Kidney (tissue), 13 donors: ENCODE measurements at regions not wholly inside any gene's neighbourhood (a gene's known extent, or its start where the extent isn't known, plus 50 kb on each side); places are given as distances from the start of the nearest gene placed in this dataset.

Experiments
- DNase-seq, 5 donors: peaks; one replicate each; pipeline ENCODE4 v3.0.0-alpha.2; 2013 to 2020
- FAIRE-seq: peaks from 2 replicates; lab custom pipeline; 2012; peaks lifted over from hg19 to GRCh38; lab: Jason Lieb, UNC
- H3K27ac ChIP-seq, 2 donors: one replicate each; pipeline ENCODE4 v1.7.0; 2013; ENCODE audit warnings: low read depth in 2 of 2, low read length in 2 of 2, inconsistent platforms in 1 of 2
- H3K27me3 ChIP-seq: one replicate; pipeline ENCODE4 v1.7.1; 2013; ENCODE audit warnings: low read length, inconsistent platforms; ENCODE audit not compliant: control insufficient read depth, insufficient read depth
- H3K36me3 ChIP-seq, 3 donors: one replicate each; pipeline versions ENCODE4 v1.7.0 to v1.7.1; 2013; ENCODE audit warnings: low read length in 3 of 3, control low read depth in 1 of 3, inconsistent platforms in 1 of 3; ENCODE audit not compliant: insufficient read depth in 3 of 3, control insufficient read depth in 2 of 3
- H3K4me1 ChIP-seq, 3 donors: one replicate each; pipeline versions ENCODE4 v1.7.0 to v1.7.1; 2013; ENCODE audit warnings: low read length in 3 of 3, inconsistent platforms in 1 of 3, low read depth in 1 of 3; ENCODE audit not compliant: control insufficient read depth in 2 of 3, insufficient read depth in 2 of 3
- H3K4me3 ChIP-seq, 3 donors: one replicate each; pipeline versions ENCODE4 v1.7.0 to v1.8.1; 2013; ENCODE audit warnings: low read length in 3 of 3, control low read depth in 1 of 3, inconsistent platforms in 1 of 3
- H3K9ac ChIP-seq, 3 donors: one replicate each; pipeline versions ENCODE4 v1.7.0 to v1.7.1; 2013; ENCODE audit warnings: low read length in 3 of 3, control low read depth in 1 of 3, inconsistent platforms in 1 of 3
- H3K9me3 ChIP-seq, 3 donors: one replicate each; pipeline versions ENCODE4 v1.7.0 to v1.7.1; 2013; ENCODE audit warnings: low read length in 3 of 3, control low read depth in 1 of 3, inconsistent platforms in 1 of 3; ENCODE audit not compliant: control insufficient read depth in 2 of 3, insufficient read depth in 1 of 3
- intact Hi-C: fragments of 100-400 bp; cut with DNase I; formaldehyde crosslinking; loops from one replicate; pipeline ENCODE4 v1.11.1; 2022
- TF ChIP-seq, protein P1 (sequence below): IDR thresholded peaks from 3 replicates; pipeline ENCODE4 v1.5.1; 2012; ENCODE audit warnings: mild to moderate bottlenecking, moderate library complexity, borderline replicate concordance; ENCODE audit not compliant: insufficient read depth; ENCODE audit errors: extremely low read depth
- donor health status: control.
- donor health status: control.
- donor health status: control.
- donor health status: control.
- donor health status: control.
- donor health status: DM: yes; HTN: yes; CAD: no.
- donor health status: Normal renal cell carcinoma (clear cell type).

- Histone ChIP-seq H3K9ac (no peak overlapping the region), H3K4me1 (no peaks in the 10 kb centered on the region), H3K4me3 (no peak overlapping the region), H3K9me3 (no peaks in the 10 kb centered on the region), H3K27ac (no peak overlapping the region), H3K27me3 (no peaks in the 10 kb centered on the region), H3K36me3 (no peaks in the 10 kb centered on the region)
- DNase-seq: no peak
- TF ChIP-seq, protein P1, sequence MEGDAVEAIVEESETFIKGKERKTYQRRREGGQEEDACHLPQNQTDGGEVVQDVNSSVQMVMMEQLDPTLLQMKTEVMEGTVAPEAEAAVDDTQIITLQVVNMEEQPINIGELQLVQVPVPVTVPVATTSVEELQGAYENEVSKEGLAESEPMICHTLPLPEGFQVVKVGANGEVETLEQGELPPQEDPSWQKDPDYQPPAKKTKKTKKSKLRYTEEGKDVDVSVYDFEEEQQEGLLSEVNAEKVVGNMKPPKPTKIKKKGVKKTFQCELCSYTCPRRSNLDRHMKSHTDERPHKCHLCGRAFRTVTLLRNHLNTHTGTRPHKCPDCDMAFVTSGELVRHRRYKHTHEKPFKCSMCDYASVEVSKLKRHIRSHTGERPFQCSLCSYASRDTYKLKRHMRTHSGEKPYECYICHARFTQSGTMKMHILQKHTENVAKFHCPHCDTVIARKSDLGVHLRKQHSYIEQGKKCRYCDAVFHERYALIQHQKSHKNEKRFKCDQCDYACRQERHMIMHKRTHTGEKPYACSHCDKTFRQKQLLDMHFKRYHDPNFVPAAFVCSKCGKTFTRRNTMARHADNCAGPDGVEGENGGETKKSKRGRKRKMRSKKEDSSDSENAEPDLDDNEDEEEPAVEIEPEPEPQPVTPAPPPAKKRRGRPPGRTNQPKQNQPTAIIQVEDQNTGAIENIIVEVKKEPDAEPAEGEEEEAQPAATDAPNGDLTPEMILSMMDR: no peak
- FAIRE-seq: no peak
- intact Hi-C loops: no loop called here
Measured at GRCh38 chr13:22738357-22738756, 442.4 kb upstream of the SGCG start.

DNA sequence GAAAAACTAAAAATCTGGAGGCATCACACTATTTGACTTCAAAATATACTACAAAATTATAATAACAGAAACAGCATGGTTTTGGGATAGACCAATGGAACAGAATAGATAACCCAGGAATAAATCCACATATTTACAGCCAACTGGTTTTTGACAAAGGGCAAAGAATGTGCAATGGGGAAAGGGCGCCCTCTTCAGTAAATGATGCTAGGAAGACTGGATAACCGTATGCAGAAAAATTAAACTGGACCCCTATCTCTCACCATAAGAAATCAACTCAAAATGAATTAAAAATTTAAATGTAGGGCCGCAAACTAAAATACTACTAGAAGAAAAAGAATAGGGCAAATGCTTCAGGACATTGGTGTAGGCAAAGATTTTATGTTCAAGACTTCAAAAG is 440.5 kb upstream of the SGCG start:
- no peaks in the 10 kb centered on the region for H3K4me1 ChIP-seq
- intact Hi-C loops: no loop called here
- no peak overlapping the region for H3K4me3 ChIP-seq
- H3K27ac ChIP-seq: no peak overlapping the region
- H3K9me3 ChIP-seq: no peaks in the 10 kb centered on the region
- TF ChIP-seq, protein P1: no peak
- no peaks in the 10 kb centered on the region for H3K36me3 ChIP-seq
- no peak overlapping the region for H3K9ac ChIP-seq
- no peaks in the 10 kb centered on the region for H3K27me3 ChIP-seq
- FAIRE-seq (no peak), DNase-seq (no peak)

GRCh38 chr13:22744688-22745452 is 435.9 kb upstream of the SGCG start:
- no peaks in the 10 kb centered on the region for H3K4me1 ChIP-seq
- no peak overlapping the region for H3K27ac ChIP-seq
- H3K4me3 ChIP-seq: no peak overlapping the region
- DNase-seq (no peak), FAIRE-seq (no peak)
- no peak overlapping the region for H3K9ac ChIP-seq
- H3K36me3 ChIP-seq: no peaks in the 10 kb centered on the region
- H3K9me3 ChIP-seq: no peaks in the 10 kb centered on the region
- TF ChIP-seq, protein P1: no peak
- intact Hi-C loops: no loop called here
- no peaks in the 10 kb centered on the region for H3K27me3 ChIP-seq
